BLaER1 (cell line): ENCODE measurements at regions not wholly inside any gene's neighbourhood (a gene's known extent, or its start where the extent isn't known, plus 50 kb on each side); places are given as distances from the start of the nearest gene placed in this dataset.
"Not testable (repeated sequence)": the region's sequence is repeated elsewhere in the genome, so short reads cannot be mapped to it uniquely, and the experiment has no call there.

ENCODE experiments used
- H3K27ac ChIP-seq: shearing (Covaris generic); formaldehyde crosslinking; 2 replicates; pipeline ENCODE4 v1.8.1; 2022
- H3K27me3 ChIP-seq: shearing (Covaris generic); formaldehyde crosslinking; 2 replicates; pipeline ENCODE4 v1.8.1; 2022
- H3K36me3 ChIP-seq: shearing (Covaris generic); formaldehyde crosslinking; 2 replicates; pipeline ENCODE4 v1.8.1; 2022
- H3K4me1 ChIP-seq: shearing (Covaris generic); formaldehyde crosslinking; 2 replicates; pipeline ENCODE4 v1.8.1; 2022
- H3K4me2 ChIP-seq: shearing (Covaris generic); formaldehyde crosslinking; 2 replicates; pipeline ENCODE4 v1.8.1; 2022
- H3K4me3 ChIP-seq: shearing (Covaris generic); formaldehyde crosslinking; 2 replicates; pipeline ENCODE4 v1.8.1; 2022
- H3K9ac ChIP-seq: shearing (Covaris generic); formaldehyde crosslinking; 2 replicates; pipeline ENCODE4 v1.8.1; 2022
- H3K9me3 ChIP-seq: shearing (Covaris generic); formaldehyde crosslinking; 2 replicates; pipeline ENCODE4 v1.8.1; 2022
- H4K20me1 ChIP-seq: shearing (Covaris generic); formaldehyde crosslinking; 2 replicates; pipeline ENCODE4 v1.8.1; 2022
- Cebpa-rat ChIP-seq: shearing (Covaris generic); IDR thresholded peaks from 2 replicates; pipeline ENCODE4 v1.8.1; 2022

- Histone ChIP-seq H3K4me2 (no peak overlapping the region), H3K27me3 (no peaks in the 10 kb centered on the region), H3K9ac (no peak overlapping the region), H3K27ac (no peak overlapping the region), H3K36me3 (no peaks in the 10 kb centered on the region), H3K4me3 (no peak overlapping the region), H3K4me1 (no peaks in the 10 kb centered on the region), H3K9me3 (no peaks in the 10 kb centered on the region), H4K20me1 (no peaks in the 10 kb centered on the region)
- TF ChIP-seq Cebpa-rat: no peak
Measured at GRCh38 chr2:16200554-16201193, 260.3 kb downstream of the MYCN start.

- no peak overlapping the region for H3K4me2 ChIP-seq
- no peaks in the 10 kb centered on the region for H3K27me3 ChIP-seq
- H3K4me3 ChIP-seq: no peak overlapping the region
- no peaks in the 10 kb centered on the region for H3K36me3 ChIP-seq
- H3K4me1 ChIP-seq: no peaks in the 10 kb centered on the region
- no peak overlapping the region for H3K9ac ChIP-seq
- TF ChIP-seq Cebpa-rat: no peak
- H3K27ac ChIP-seq: no peak overlapping the region
- H4K20me1 ChIP-seq: no peaks in the 10 kb centered on the region
- no peaks in the 10 kb centered on the region for H3K9me3 ChIP-seq
Measured at GRCh38 chr2:16199882-16200553, 259.7 kb downstream of the MYCN start.

- not testable (repeated sequence) for H3K4me1 ChIP-seq, H3K27ac ChIP-seq, H3K4me3 ChIP-seq, H3K36me3 ChIP-seq, H3K9ac ChIP-seq, H3K27me3 ChIP-seq, H4K20me1 ChIP-seq, H3K9me3 ChIP-seq, H3K4me2 ChIP-seq
Measured at GRCh38 chr2:16199241-16199640, 258.9 kb downstream of the MYCN start.

GRCh38 chr2:16198166-16198912 is 258.0 kb downstream of the MYCN start:
- no peaks in the 10 kb centered on the region for H3K27me3 ChIP-seq
- no peaks in the 10 kb centered on the region for H3K4me1 ChIP-seq
- no peaks in the 10 kb centered on the region for H3K9me3 ChIP-seq
- no peak overlapping the region for H3K4me3 ChIP-seq
- H4K20me1 ChIP-seq: no peaks in the 10 kb centered on the region
- H3K27ac ChIP-seq: no peak overlapping the region
- no peak overlapping the region for H3K9ac ChIP-seq
- no peak for TF ChIP-seq Cebpa-rat
- no peak overlapping the region for H3K4me2 ChIP-seq
- H3K36me3 ChIP-seq: no peaks in the 10 kb centered on the region

- no peaks in the 10 kb centered on the region for H3K9me3 ChIP-seq
- no peak for TF ChIP-seq Cebpa-rat
- no peaks in the 10 kb centered on the region for H4K20me1 ChIP-seq
- H3K27ac ChIP-seq: no peak overlapping the region
- no peaks in the 10 kb centered on the region for H3K36me3 ChIP-seq
- H3K4me2 ChIP-seq: no peak overlapping the region
- H3K27me3 ChIP-seq: no peaks in the 10 kb centered on the region
- H3K4me3 ChIP-seq: no peak overlapping the region
- H3K4me1 ChIP-seq: no peaks in the 10 kb centered on the region
- H3K9ac ChIP-seq: no peak overlapping the region
Measured at GRCh38 chr2:16197504-16198147, 257.3 kb downstream of the MYCN start.

- Histone ChIP-seq H3K4me3 (no peak overlapping the region), H3K9me3 (no peaks in the 10 kb centered on the region), H3K4me2 (no peak overlapping the region), H3K27me3 (no peaks in the 10 kb centered on the region), H4K20me1 (no peaks in the 10 kb centered on the region), H3K36me3 (no peaks in the 10 kb centered on the region), H3K27ac (no peak overlapping the region), H3K4me1 (no peaks in the 10 kb centered on the region), H3K9ac (no peak overlapping the region)
- TF ChIP-seq Cebpa-rat: no peak
Measured at GRCh38 chr2:16196687-16197503, 256.5 kb downstream of the MYCN start.

- Histone ChIP-seq H3K36me3 (no peaks in the 10 kb centered on the region), H3K9me3 (no peaks in the 10 kb centered on the region), H4K20me1 (no peaks in the 10 kb centered on the region), H3K9ac (no peak overlapping the region), H3K4me3 (no peak overlapping the region), H3K4me1 (no peaks in the 10 kb centered on the region), H3K4me2 (no peak overlapping the region), H3K27me3 (no peaks in the 10 kb centered on the region), H3K27ac (no peak overlapping the region)
- TF ChIP-seq Cebpa-rat: no peak
Measured at GRCh38 chr2:16195681-16196070, 255.3 kb downstream of the MYCN start.

GRCh38 chr2:16194931-16195680 is 254.8 kb downstream of the MYCN start:
- no peaks in the 10 kb centered on the region for H3K4me1 ChIP-seq
- no peaks in the 10 kb centered on the region for H3K27me3 ChIP-seq
- H3K9ac ChIP-seq: no peak overlapping the region
- H3K9me3 ChIP-seq: no peaks in the 10 kb centered on the region
- no peak overlapping the region for H3K27ac ChIP-seq
- no peaks in the 10 kb centered on the region for H3K36me3 ChIP-seq
- no peak for TF ChIP-seq Cebpa-rat
- no peaks in the 10 kb centered on the region for H4K20me1 ChIP-seq
- no peak overlapping the region for H3K4me2 ChIP-seq
- no peak overlapping the region for H3K4me3 ChIP-seq

GRCh38 chr2:16194530-16194929 is 254.2 kb downstream of the MYCN start:
- H3K36me3 ChIP-seq: no peaks in the 10 kb centered on the region
- no peak overlapping the region for H3K4me2 ChIP-seq

More at GRCh38 chr2:16194530-16194929, 254.2 kb downstream of the MYCN start:
- H3K9ac ChIP-seq: no peak overlapping the region
- H3K9me3 ChIP-seq: no peaks in the 10 kb centered on the region
- H3K27me3 ChIP-seq: no peaks in the 10 kb centered on the region
- H4K20me1 ChIP-seq: no peaks in the 10 kb centered on the region
- no peak for TF ChIP-seq Cebpa-rat
- H3K4me3 ChIP-seq: no peak overlapping the region
- no peak overlapping the region for H3K27ac ChIP-seq
- H3K4me1 ChIP-seq: no peaks in the 10 kb centered on the region
